ENCODE measurements at regions not wholly inside any gene's neighbourhood (a gene's known extent, or its start where the extent isn't known, plus 50 kb on each side); places are given as distances from the start of the nearest gene placed in this dataset.

- ATAC-seq (no peak), DNase-seq (no peak)
- H3K4me3 ChIP-seq (ENCODE audit: low read length), result no peak overlapping the region
- H3K27ac ChIP-seq (ENCODE audit: low read length), result no peak overlapping the region
- intact Hi-C loops (cut with DNase I), result no loop called here
- no peaks in the 10 kb centered on the region for H3K9me3 ChIP-seq (ENCODE audit: control insufficient read depth, low read length)
- 97% methylated on average over 5 of the region's 5 CpGs for whole genome bisulfite sequencing
- H3K4me1 ChIP-seq (ENCODE audit: control insufficient read depth, insufficient read depth, low read length), result peaks cover 2% of the 10 kb centered on the region
- H3K27me3 ChIP-seq (ENCODE audit: control insufficient read depth, insufficient read depth), result no peaks in the 10 kb centered on the region
These were observed 95.6 kb upstream of the FAM9C start for GRCh38 chrX:13140007-13140406.

- WGBS, result 81% methylated on average over 3 of the region's 3 CpGs
- no peak overlapping the region for H3K4me3 ChIP-seq (ENCODE audit: low read length)
- peak in 1 of 2 donors; percentile 25 for ATAC-seq
These were observed 87.1 kb upstream of the FAM9C start for GRCh38 chrX:13131396-13132137.

GRCh38 chrX:13130816-13131215 is 86.4 kb upstream of the FAM9C start:
- H3K9me3 ChIP-seq (ENCODE audit: control insufficient read depth, low read length), result no peaks in the 10 kb centered on the region
- intact Hi-C loops (cut with DNase I), result no loop called here
- H3K27me3 ChIP-seq (ENCODE audit: control insufficient read depth, insufficient read depth), result no peaks in the 10 kb centered on the region
- H3K4me1 ChIP-seq (ENCODE audit: control insufficient read depth, insufficient read depth, low read length), result peaks cover 3% of the 10 kb centered on the region
- DNase-seq (no peak), ATAC-seq (no peak)
- no peak overlapping the region for H3K4me3 ChIP-seq (ENCODE audit: low read length)
- H3K27ac ChIP-seq (ENCODE audit: low read length), result no peak overlapping the region
- WGBS, result 56% methylated on average over 1 of the region's 1 CpG

More at GRCh38 chrX:13131396-13132137, 87.1 kb upstream of the FAM9C start:
- intact Hi-C loops (cut with DNase I), result no loop called here
- H3K27me3 ChIP-seq (ENCODE audit: control insufficient read depth, insufficient read depth), result no peaks in the 10 kb centered on the region
- H3K4me1 ChIP-seq (ENCODE audit: control insufficient read depth, insufficient read depth, low read length), result peaks cover 2% of the 10 kb centered on the region
- no peak overlapping the region for H3K27ac ChIP-seq (ENCODE audit: low read length)
- no peak for DNase-seq
- H3K9me3 ChIP-seq (ENCODE audit: control insufficient read depth, low read length), result no peaks in the 10 kb centered on the region

GRCh38 chrX:13128104-13128503 is 83.7 kb upstream of the FAM9C start:
- Histone ChIP-seq H3K27me3 (ENCODE audit: control insufficient read depth, insufficient read depth) (no peaks in the 10 kb centered on the region), H3K9me3 (ENCODE audit: control insufficient read depth, low read length) (no peaks in the 10 kb centered on the region), H3K4me1 (ENCODE audit: control insufficient read depth, insufficient read depth, low read length) (peaks cover 5% of the 10 kb centered on the region), H3K27ac (ENCODE audit: low read length) (no peak overlapping the region), H3K4me3 (ENCODE audit: low read length) (no peak overlapping the region)
- DNase-seq (no peak), ATAC-seq (no peak)
- intact Hi-C loops (cut with DNase I), result no loop called here

GRCh38 chrX:13126775-13127174 is 82.4 kb upstream of the FAM9C start:
- ATAC-seq (peak; percentile 35 to 47), DNase-seq (no peak)
- peaks cover 5% of the 10 kb centered on the region for H3K4me1 ChIP-seq (ENCODE audit: control insufficient read depth, insufficient read depth, low read length)
- intact Hi-C loops (cut with DNase I), result no loop called here
- H3K9me3 ChIP-seq (ENCODE audit: control insufficient read depth, low read length), result no peaks in the 10 kb centered on the region
- H3K27me3 ChIP-seq (ENCODE audit: control insufficient read depth, insufficient read depth), result no peaks in the 10 kb centered on the region
- H3K27ac ChIP-seq (ENCODE audit: low read length), result peak overlapping the region; percentile 68
- no peak overlapping the region for H3K4me3 ChIP-seq (ENCODE audit: low read length)
- 69% methylated on average over 3 of the region's 3 CpGs for WGBS

GRCh38 chrX:13125188-13125587 is 80.8 kb upstream of the FAM9C start:
- H3K27ac ChIP-seq (ENCODE audit: low read length), result peak overlapping the region; percentile 52
- intact Hi-C loops (cut with DNase I), result no loop called here
- peak in 1 of 2 donors; percentile 25 for ATAC-seq
- DNase-seq, result no peak
- no peak overlapping the region for H3K4me3 ChIP-seq (ENCODE audit: low read length)
- 57% methylated on average over 2 of the region's 2 CpGs for WGBS
- H3K27me3 ChIP-seq (ENCODE audit: control insufficient read depth, insufficient read depth), result no peaks in the 10 kb centered on the region
- no peaks in the 10 kb centered on the region for H3K9me3 ChIP-seq (ENCODE audit: control insufficient read depth, low read length)
- H3K4me1 ChIP-seq (ENCODE audit: control insufficient read depth, insufficient read depth, low read length), result peaks cover 5% of the 10 kb centered on the region

- no peaks in the 10 kb centered on the region for H3K27me3 ChIP-seq (ENCODE audit: control insufficient read depth, insufficient read depth)
- DNase-seq (peak in 1 of 3 donors; percentile 54), ATAC-seq (no peak)
- peaks cover 5% of the 10 kb centered on the region for H3K4me1 ChIP-seq (ENCODE audit: control insufficient read depth, insufficient read depth, low read length)
- H3K9me3 ChIP-seq (ENCODE audit: control insufficient read depth, low read length), result no peaks in the 10 kb centered on the region
- intact Hi-C loops (cut with DNase I), result no loop called here
- H3K4me3 ChIP-seq (ENCODE audit: low read length), result no peak overlapping the region
- H3K27ac ChIP-seq (ENCODE audit: low read length), result no peak overlapping the region
- WGBS, result 29% methylated on average over 7 of the region's 7 CpGs
These were observed 79.5 kb upstream of the FAM9C start for GRCh38 chrX:13123857-13124345.

GRCh38 chrX:13123247-13123856 is 78.9 kb upstream of the FAM9C start:
- no peaks in the 10 kb centered on the region for H3K9me3 ChIP-seq (ENCODE audit: control insufficient read depth, low read length)
- H3K27me3 ChIP-seq (ENCODE audit: control insufficient read depth, insufficient read depth), result no peaks in the 10 kb centered on the region
- H3K27ac ChIP-seq (ENCODE audit: low read length), result peak overlapping the region; percentile 13
- DNase-seq (no peak), ATAC-seq (no peak)
- H3K4me1 ChIP-seq (ENCODE audit: control insufficient read depth, insufficient read depth, low read length), result peaks cover 5% of the 10 kb centered on the region
- WGBS, result 70% methylated on average over 5 of the region's 5 CpGs
- intact Hi-C loops (cut with DNase I), result no loop called here
- H3K4me3 ChIP-seq (ENCODE audit: low read length), result no peak overlapping the region

GRCh38 chrX:13121020-13121555 is 76.7 kb upstream of the FAM9C start:
- 51% methylated on average over 1 of the region's 1 CpG for WGBS
- ATAC-seq (no peak), DNase-seq (no peak)
- Histone ChIP-seq H3K27ac (ENCODE audit: low read length) (no peak overlapping the region), H3K27me3 (ENCODE audit: control insufficient read depth, insufficient read depth) (no peaks in the 10 kb centered on the region), H3K9me3 (ENCODE audit: control insufficient read depth, low read length) (no peaks in the 10 kb centered on the region), H3K4me3 (ENCODE audit: low read length) (no peak overlapping the region), H3K4me1 (ENCODE audit: control insufficient read depth, insufficient read depth, low read length) (peaks cover 1% of the 10 kb centered on the region)
- intact Hi-C loops (cut with DNase I), result no loop called here

GRCh38 chrX:13120017-13120416 is 75.6 kb upstream of the FAM9C start:
- Histone ChIP-seq H3K4me3 (ENCODE audit: low read length) (no peak overlapping the region), H3K27me3 (ENCODE audit: control insufficient read depth, insufficient read depth) (no peaks in the 10 kb centered on the region), H3K4me1 (ENCODE audit: control insufficient read depth, insufficient read depth, low read length) (peaks cover 1% of the 10 kb centered on the region), H3K9me3 (ENCODE audit: control insufficient read depth, low read length) (no peaks in the 10 kb centered on the region), H3K27ac (ENCODE audit: low read length) (peak overlapping the region; percentile 92)
- DNase-seq, result peak; percentile 54 to 75 (median 57)
- 33% methylated on average over 7 of the region's 7 CpGs for WGBS
- intact Hi-C loops (cut with DNase I), result no loop called here
- peak; percentile 97 to 98 for ATAC-seq

- intact Hi-C loops (cut with DNase I), result no loop called here
- no peak for ATAC-seq
- H3K4me1 ChIP-seq (ENCODE audit: control insufficient read depth, insufficient read depth, low read length), result no peaks in the 10 kb centered on the region
These were observed 75.0 kb upstream of the FAM9C start for GRCh38 chrX:13119386-13119785.

More at GRCh38 chrX:13119386-13119785, 75.0 kb upstream of the FAM9C start:
- H3K27me3 ChIP-seq (ENCODE audit: control insufficient read depth, insufficient read depth), result no peaks in the 10 kb centered on the region
- no peak overlapping the region for H3K27ac ChIP-seq (ENCODE audit: low read length)
- no peaks in the 10 kb centered on the region for H3K9me3 ChIP-seq (ENCODE audit: control insufficient read depth, low read length)
- 41% methylated on average over 3 of the region's 3 CpGs for WGBS
- DNase-seq, result no peak
- H3K4me3 ChIP-seq (ENCODE audit: low read length), result no peak overlapping the region
